Peyer's patch (tissue), 4 donors: ENCODE measurements at regions not wholly inside any gene's neighbourhood (a gene's known extent, or its start where the extent isn't known, plus 50 kb on each side); places are given as distances from the start of the nearest gene placed in this dataset.
"Not testable (repeated sequence)": the region's sequence is repeated elsewhere in the genome, so short reads cannot be mapped to it uniquely, and the experiment has no call there.

Experiments
- DNase-seq, 3 donors: peaks; one replicate each; pipeline ENCODE4 v3.0.0-alpha.2; 2017 to 2019
- H3K27ac ChIP-seq, 4 donors: fragments of 200-600 bp; sonication (generic); one replicate each; pipeline ENCODE4 v1.5.1; 2016 to 2019
- H3K27me3 ChIP-seq, 2 donors: fragments of 200-600 bp; sonication (generic); one replicate each; pipeline ENCODE4 v1.5.1; 2019
- H3K36me3 ChIP-seq, 3 donors: fragments of 200-600 bp; sonication (generic); one replicate each; pipeline ENCODE4 v1.5.1; 2016 to 2019
- H3K4me1 ChIP-seq, 4 donors: fragments of 200-600 bp; sonication (generic); one replicate each; pipeline ENCODE4 v1.5.1; 2016 to 2019
- H3K4me3 ChIP-seq, 4 donors: fragments of 200-600 bp; sonication (generic); 1 replicate in 3 of 4; 2 replicates in 1 of 4; pipeline ENCODE4 v1.5.1; 2016 to 2019; ENCODE audit warnings: mild to moderate bottlenecking in 1 of 4
- H3K9me3 ChIP-seq, 4 donors: fragments of 200-600 bp; sonication (generic); one replicate each; pipeline ENCODE4 v1.5.1; 2016 to 2019; ENCODE audit warnings: mild to moderate bottlenecking in 1 of 4
- POLR2A ChIP-seq, 2 donors: fragments of 450-650 bp; IDR thresholded peaks; one replicate each; pipeline ENCODE4 v1.5.1; 2017; ENCODE audit warnings: antibody characterized with exemption in 2 of 2, mild to moderate bottlenecking in 2 of 2, moderate library complexity in 2 of 2
- TF ChIP-seq, protein P1 (sequence below), 6 experiments: fragments of 450-650 bp in 4 of 6; fragments of 200-600 bp in 2 of 6; sonication (generic) in 1 of 6; IDR thresholded peaks; one replicate each; pipeline ENCODE4 v1.5.1; 2017 to 2019; ENCODE audit warnings: antibody characterized with exemption in 6 of 6, mild to moderate bottlenecking in 3 of 6, moderate library complexity in 1 of 6

DNA sequence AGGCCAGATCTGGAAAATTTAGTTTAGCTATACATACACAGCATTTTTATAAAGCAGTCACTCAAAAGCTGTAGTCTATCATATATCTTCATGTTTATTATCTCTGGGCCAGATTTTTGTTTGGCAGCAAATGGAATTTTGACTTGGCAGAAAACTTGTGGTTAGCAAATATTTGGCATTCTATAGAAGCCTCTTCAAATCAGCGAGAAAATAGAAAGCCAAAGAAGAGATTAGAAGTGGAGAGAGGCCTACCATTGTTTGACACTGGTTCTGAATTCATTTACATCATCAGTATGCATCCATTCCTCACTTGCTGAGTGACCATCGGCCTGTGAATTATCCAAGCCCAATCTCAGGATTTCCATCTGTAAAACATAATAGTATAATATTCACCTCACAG is 1077.6 kb downstream of the GALC start:
- no peaks in the 10 kb centered on the region for H3K4me1 ChIP-seq
- no peaks in the 10 kb centered on the region for H3K9me3 ChIP-seq
- no peak overlapping the region for H3K4me3 ChIP-seq
- TF ChIP-seq, protein P1, sequence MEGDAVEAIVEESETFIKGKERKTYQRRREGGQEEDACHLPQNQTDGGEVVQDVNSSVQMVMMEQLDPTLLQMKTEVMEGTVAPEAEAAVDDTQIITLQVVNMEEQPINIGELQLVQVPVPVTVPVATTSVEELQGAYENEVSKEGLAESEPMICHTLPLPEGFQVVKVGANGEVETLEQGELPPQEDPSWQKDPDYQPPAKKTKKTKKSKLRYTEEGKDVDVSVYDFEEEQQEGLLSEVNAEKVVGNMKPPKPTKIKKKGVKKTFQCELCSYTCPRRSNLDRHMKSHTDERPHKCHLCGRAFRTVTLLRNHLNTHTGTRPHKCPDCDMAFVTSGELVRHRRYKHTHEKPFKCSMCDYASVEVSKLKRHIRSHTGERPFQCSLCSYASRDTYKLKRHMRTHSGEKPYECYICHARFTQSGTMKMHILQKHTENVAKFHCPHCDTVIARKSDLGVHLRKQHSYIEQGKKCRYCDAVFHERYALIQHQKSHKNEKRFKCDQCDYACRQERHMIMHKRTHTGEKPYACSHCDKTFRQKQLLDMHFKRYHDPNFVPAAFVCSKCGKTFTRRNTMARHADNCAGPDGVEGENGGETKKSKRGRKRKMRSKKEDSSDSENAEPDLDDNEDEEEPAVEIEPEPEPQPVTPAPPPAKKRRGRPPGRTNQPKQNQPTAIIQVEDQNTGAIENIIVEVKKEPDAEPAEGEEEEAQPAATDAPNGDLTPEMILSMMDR (IDR thresholded peaks at IDR 0.05), result no peak
- no peak for TF ChIP-seq POLR2A (IDR thresholded peaks at IDR 0.05)
- no peak for DNase-seq
- no peak overlapping the region for H3K27ac ChIP-seq
- H3K27me3 ChIP-seq, result no peaks in the 10 kb centered on the region
- no peaks in the 10 kb centered on the region for H3K36me3 ChIP-seq

DNA sequence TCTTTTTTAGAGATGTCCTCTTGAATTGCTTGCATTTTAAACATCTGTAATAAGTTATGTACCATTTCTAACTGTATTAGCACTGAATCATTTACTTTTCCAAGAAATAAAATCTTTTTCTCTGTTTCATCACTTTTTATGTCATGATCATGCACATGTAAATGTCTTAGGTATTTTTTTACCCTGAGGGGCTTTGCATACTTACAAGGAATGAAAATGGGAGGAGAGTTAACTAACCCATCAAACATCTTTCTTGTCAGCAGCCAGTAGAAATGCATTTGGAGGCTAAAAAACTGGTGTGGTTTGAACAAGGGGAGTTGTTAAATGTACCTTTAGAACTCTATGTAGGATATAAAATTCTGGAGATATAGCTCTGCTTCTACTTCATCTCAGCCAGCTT is 1080.3 kb downstream of the GALC start:
- TF ChIP-seq, protein P1 (IDR thresholded peaks at IDR 0.05), result no peak
- no peak for TF ChIP-seq POLR2A (IDR thresholded peaks at IDR 0.05)
- no peak for DNase-seq
- H3K27me3 ChIP-seq, result no peaks in the 10 kb centered on the region
- no peaks in the 10 kb centered on the region for H3K4me1 ChIP-seq
- no peaks in the 10 kb centered on the region for H3K9me3 ChIP-seq
- H3K4me3 ChIP-seq, result no peak overlapping the region
- no peaks in the 10 kb centered on the region for H3K36me3 ChIP-seq
- H3K27ac ChIP-seq, result no peak overlapping the region

DNA sequence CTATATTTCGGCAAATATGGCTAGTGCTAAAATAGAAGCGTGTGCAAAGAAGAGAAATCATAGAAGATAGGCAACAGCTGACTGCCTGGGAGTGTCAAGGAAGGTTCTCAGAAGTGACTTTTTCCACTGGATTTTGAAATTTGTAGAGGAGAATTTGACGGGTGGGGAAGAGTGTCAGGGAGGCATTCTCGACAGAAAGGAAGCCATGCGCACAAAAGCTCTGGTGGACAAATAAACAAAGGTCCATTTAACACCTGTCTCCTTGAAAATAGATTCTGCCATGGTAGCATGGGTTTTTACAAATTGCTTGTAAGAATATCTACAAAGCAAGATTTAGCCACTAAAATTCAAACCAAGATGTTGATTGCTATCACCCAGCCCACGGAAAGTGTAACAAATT is 1081.5 kb downstream of the GALC start:
- DNase-seq, result no peak
- no peak for TF ChIP-seq POLR2A (IDR thresholded peaks at IDR 0.05)
- TF ChIP-seq, protein P1 (IDR thresholded peaks at IDR 0.05), result no peak
- H3K4me3 ChIP-seq, result no peak overlapping the region
- H3K36me3 ChIP-seq, result no peaks in the 10 kb centered on the region
- H3K27me3 ChIP-seq, result no peaks in the 10 kb centered on the region
- H3K4me1 ChIP-seq, result no peaks in the 10 kb centered on the region
- H3K9me3 ChIP-seq, result no peaks in the 10 kb centered on the region
- no peak overlapping the region for H3K27ac ChIP-seq

DNA sequence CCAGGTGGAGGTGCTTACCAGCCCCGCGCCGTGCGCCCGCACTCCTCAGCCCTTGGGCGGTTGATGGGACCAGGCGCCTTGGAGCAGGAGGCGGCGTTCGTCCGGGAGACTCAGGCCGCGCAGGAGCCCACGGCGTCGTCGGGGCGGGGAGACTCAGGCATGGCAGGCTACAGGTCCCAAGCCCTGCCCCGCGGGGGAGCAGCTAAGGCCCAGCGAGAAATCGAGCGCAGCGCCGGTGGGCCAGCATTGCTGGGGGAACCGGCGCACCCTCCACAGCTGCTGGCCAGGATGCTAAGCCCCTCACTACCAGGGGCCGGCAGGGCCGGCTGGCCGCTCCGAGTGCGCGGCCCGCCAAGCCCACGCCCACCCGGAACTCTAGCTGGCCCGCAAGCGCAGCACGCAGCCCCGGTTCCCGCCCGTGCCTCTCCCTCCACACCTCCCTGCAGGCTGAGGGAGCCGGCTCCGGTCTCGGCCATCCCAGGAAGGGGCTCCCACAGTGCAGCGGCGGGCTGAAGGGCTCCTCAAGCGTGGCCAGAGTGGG is 1087.5 kb downstream of the GALC start:
- H3K9me3 ChIP-seq, H3K36me3 ChIP-seq, DNase-seq, H3K4me3 ChIP-seq, H3K4me1 ChIP-seq, H3K27ac ChIP-seq, H3K27me3 ChIP-seq: not testable (repeated sequence)

DNA sequence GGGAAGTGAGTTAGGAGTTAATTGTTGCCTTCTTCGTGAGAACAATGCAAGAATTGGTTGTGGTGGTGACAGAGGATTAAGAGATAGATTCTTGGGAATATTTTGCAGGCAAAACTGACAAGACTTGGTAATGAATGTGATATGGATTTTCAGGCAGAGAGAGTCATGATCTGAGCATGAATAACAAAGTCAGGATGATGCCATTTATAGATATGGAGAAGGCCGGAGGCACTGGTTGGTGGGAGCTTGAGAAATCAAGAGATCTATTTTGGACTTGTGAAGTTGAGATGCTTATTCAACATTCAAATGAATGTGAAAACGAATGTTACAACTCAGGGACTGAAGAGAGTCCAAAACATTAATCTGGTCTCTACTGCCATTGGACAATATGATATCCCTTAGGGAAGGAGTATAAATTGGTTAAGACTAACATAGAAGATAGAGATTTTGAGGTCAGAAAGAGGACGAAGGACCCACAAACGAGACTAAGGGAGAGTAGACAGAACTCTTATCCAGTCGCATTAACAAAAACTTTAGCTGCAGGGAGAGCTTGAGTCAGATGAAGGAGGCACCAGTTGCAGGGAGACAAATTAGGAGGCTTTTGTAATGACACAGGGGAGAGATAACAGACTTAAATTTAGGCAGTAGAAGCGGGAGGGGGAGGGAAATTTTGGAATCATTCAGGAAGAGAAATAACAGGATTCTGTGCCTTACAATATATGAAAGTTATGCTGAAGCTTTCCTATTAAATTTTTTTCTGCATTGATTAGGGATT is 1090.6 kb downstream of the GALC start:
- Histone ChIP-seq H3K36me3 (no peaks in the 10 kb centered on the region), H3K27ac (no peak overlapping the region), H3K9me3 (no peaks in the 10 kb centered on the region), H3K4me1 (no peaks in the 10 kb centered on the region), H3K4me3 (no peak overlapping the region), H3K27me3 (no peaks in the 10 kb centered on the region)
- DNase-seq, result no peak
- TF ChIP-seq POLR2A (IDR thresholded peaks at IDR 0.05), result no peak
- TF ChIP-seq, protein P1 (IDR thresholded peaks at IDR 0.05), result no peak

DNA sequence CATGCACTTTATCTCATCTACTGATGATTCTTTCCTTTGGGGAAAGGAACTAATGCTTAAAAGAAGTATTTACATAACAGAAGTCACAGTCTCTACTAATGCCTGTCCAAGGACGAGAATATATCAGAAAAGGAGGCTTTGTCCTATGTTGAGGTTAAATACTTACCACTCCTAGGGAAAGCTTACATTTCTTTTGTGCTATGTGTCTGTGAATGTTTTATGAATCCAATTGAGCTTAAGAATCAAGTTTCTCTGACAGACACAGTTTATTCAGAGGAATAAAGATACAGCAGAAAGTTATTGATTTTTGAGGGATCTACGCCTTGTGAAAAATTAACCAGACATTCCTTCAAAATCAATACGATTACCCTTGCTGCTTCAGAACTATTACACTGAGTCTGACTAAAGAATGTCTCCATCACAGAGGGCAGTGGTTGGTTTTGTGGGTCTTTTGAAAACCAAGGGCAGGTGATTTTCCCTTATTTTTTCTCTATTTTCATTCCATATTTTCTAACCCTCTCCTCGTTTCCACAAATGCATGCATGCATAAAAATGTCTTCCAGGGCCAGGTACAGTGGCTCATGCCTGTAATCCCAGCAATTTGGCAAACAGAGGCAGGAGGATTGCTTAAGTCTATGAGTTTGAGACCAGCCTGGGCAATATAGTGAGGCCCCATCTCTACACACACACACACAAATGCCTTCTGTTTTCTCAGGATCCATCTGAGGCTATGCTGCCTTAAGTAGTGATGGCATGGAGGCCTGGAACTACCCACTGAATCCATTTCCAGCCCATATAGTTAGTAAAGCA is 1095.1 kb downstream of the GALC start:
- H3K36me3 ChIP-seq, result no peaks in the 10 kb centered on the region
- DNase-seq, result no peak
- no peaks in the 10 kb centered on the region for H3K27me3 ChIP-seq
- H3K27ac ChIP-seq, result no peak overlapping the region
- no peak overlapping the region for H3K4me3 ChIP-seq
- no peaks in the 10 kb centered on the region for H3K9me3 ChIP-seq
- no peaks in the 10 kb centered on the region for H3K4me1 ChIP-seq
- TF ChIP-seq POLR2A (IDR thresholded peaks at IDR 0.05), result no peak
- TF ChIP-seq, protein P1 (IDR thresholded peaks at IDR 0.05), result no peak
